Endothelial cell (in vitro differentiated cells): ENCODE measurements at regions not wholly inside any gene's neighbourhood (a gene's known extent, or its start where the extent isn't known, plus 50 kb on each side); places are given as distances from the start of the nearest gene placed in this dataset.

Experiments
- DNase-seq: peaks from one replicate; pipeline ENCODE4 v3.0.0; 2021; ENCODE audit warnings: low spot score
- H3K27ac Mint-ChIP-seq: one replicate; pipeline ENCODE4 v1.8.0; 2021; ENCODE audit warnings: mixed read lengths, inconsistent platforms; ENCODE audit not compliant: unreplicated experiment
- H3K27me3 Mint-ChIP-seq: one replicate; pipeline ENCODE4 v1.8.0; 2021; ENCODE audit warnings: mild to moderate bottlenecking, moderate library complexity, mixed read lengths, inconsistent platforms; ENCODE audit not compliant: unreplicated experiment
- H3K36me3 Mint-ChIP-seq: one replicate; pipeline ENCODE4 v1.8.0; 2021; ENCODE audit warnings: mild to moderate bottlenecking, low read depth, mixed read lengths, inconsistent platforms; ENCODE audit not compliant: unreplicated experiment
- H3K4me1 Mint-ChIP-seq: one replicate; pipeline ENCODE4 v1.8.0; 2021; ENCODE audit warnings: mild to moderate bottlenecking, mixed read lengths, inconsistent platforms; ENCODE audit not compliant: unreplicated experiment
- H3K4me3 Mint-ChIP-seq: one replicate; pipeline ENCODE4 v1.8.0; 2021; ENCODE audit warnings: mild to moderate bottlenecking, mixed read lengths, inconsistent platforms; ENCODE audit not compliant: unreplicated experiment
- H3K9me3 Mint-ChIP-seq: one replicate; pipeline ENCODE4 v1.8.0; 2021; ENCODE audit warnings: mixed read lengths, inconsistent platforms; ENCODE audit not compliant: unreplicated experiment
- CTCF ChIP-seq: fragments of 200-600 bp; sonication (generic); IDR thresholded peaks from one replicate; pipeline ENCODE4 v1.5.0; 2021; ENCODE audit warnings: antibody characterized with exemption; ENCODE audit not compliant: unreplicated experiment

GRCh38 chr20:52098186-52098585 lies 93.4 kb downstream of the ZFP64 start:
- Mint-ChIP-seq H3K4me1 (peaks cover 6% of the 10 kb centered on the region), H3K27me3 (peaks cover 2% of the 10 kb centered on the region), H3K9me3 (no peaks in the 10 kb centered on the region), H3K4me3 (no peak overlapping the region), H3K27ac (no peak overlapping the region), H3K36me3 (peaks cover 9% of the 10 kb centered on the region)
- no peak for DNase-seq
- no peak for TF ChIP-seq CTCF

- TF ChIP-seq CTCF, result no peak
- H3K27me3 Mint-ChIP-seq, result peaks cover 2% of the 10 kb centered on the region
- no peak overlapping the region for H3K4me3 Mint-ChIP-seq
- H3K4me1 Mint-ChIP-seq, result no peaks in the 10 kb centered on the region
- H3K27ac Mint-ChIP-seq, result no peak overlapping the region
- H3K36me3 Mint-ChIP-seq, result peaks cover 9% of the 10 kb centered on the region
- no peaks in the 10 kb centered on the region for H3K9me3 Mint-ChIP-seq
- no peak for DNase-seq
Observed at GRCh38 chr20:52096117-52096516, 95.5 kb downstream of the ZFP64 start.

- Mint-ChIP-seq H3K36me3 (peaks cover 16% of the 10 kb centered on the region), H3K9me3 (no peaks in the 10 kb centered on the region), H3K4me3 (no peak overlapping the region), H3K4me1 (no peaks in the 10 kb centered on the region), H3K27me3 (peaks cover 2% of the 10 kb centered on the region), H3K27ac (no peak overlapping the region)
- TF ChIP-seq CTCF, result no peak
- DNase-seq, result no peak
Observed at GRCh38 chr20:52094693-52095092, 96.9 kb downstream of the ZFP64 start.

DNA sequence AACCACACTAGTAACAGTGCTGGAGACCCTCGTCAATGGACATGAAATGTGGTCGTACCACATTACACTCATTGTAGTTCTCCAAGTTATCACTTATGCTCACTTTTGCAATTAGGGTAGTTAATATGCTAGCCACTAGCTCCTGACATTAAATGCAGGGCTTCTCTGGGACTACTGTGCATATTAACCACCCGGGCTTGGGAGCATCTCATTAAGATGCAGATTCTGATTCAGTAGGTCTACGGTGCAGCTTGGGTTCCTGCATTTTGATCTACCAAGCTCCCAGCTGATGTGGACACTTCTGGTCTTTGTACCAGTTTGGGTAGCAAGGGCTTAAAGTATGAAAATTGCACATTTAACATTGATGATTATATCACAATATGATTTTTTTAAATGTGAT lies 98.0 kb downstream of the ZFP64 start:
- TF ChIP-seq CTCF, result no peak
- H3K27me3 Mint-ChIP-seq, result peaks cover 2% of the 10 kb centered on the region
- H3K4me1 Mint-ChIP-seq, result no peaks in the 10 kb centered on the region
- DNase-seq, result no peak
- no peaks in the 10 kb centered on the region for H3K9me3 Mint-ChIP-seq
- H3K36me3 Mint-ChIP-seq, result peaks cover 25% of the 10 kb centered on the region
- H3K27ac Mint-ChIP-seq, result no peak overlapping the region
- no peak overlapping the region for H3K4me3 Mint-ChIP-seq

DNA sequence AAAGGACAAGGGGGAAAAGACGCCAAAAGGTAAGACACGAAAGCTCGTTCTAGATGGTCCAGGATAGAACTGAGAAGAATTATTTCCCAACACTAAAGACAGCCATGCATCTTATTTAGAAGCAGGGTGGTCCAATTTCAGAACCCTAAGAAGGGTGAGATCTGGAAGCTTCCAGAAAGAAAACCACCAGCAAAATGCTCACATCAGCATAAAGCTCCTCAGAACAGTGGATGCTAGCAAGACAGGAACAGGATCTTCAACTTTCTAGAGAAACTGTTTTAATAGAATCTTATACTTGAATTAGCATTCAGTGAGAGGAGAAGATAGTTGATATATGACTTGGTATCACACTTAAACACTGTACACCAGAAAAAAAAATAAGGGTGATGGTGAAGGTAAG lies 101.5 kb downstream of the ZFP64 start:
- peak overlapping the region; percentile 1 for H3K4me3 Mint-ChIP-seq
- peaks cover 2% of the 10 kb centered on the region for H3K27me3 Mint-ChIP-seq
- peaks cover 48% of the 10 kb centered on the region for H3K36me3 Mint-ChIP-seq
- no peak for DNase-seq
- H3K9me3 Mint-ChIP-seq, result no peaks in the 10 kb centered on the region
- no peak overlapping the region for H3K27ac Mint-ChIP-seq
- H3K4me1 Mint-ChIP-seq, result no peaks in the 10 kb centered on the region
- TF ChIP-seq CTCF, result no peak
